ENCODE measurements at regions not wholly inside any gene's neighbourhood (a gene's known extent, or its start where the extent isn't known, plus 50 kb on each side); places are given as distances from the start of the nearest gene placed in this dataset.
"Not testable (repeated sequence)": the region's sequence is repeated elsewhere in the genome, so short reads cannot be mapped to it uniquely, and the experiment has no call there.

- no peak for DNase-seq
Observed at GRCh38 chr10:62666275-62666674, 138.2 kb upstream of the ADO start.

DNA sequence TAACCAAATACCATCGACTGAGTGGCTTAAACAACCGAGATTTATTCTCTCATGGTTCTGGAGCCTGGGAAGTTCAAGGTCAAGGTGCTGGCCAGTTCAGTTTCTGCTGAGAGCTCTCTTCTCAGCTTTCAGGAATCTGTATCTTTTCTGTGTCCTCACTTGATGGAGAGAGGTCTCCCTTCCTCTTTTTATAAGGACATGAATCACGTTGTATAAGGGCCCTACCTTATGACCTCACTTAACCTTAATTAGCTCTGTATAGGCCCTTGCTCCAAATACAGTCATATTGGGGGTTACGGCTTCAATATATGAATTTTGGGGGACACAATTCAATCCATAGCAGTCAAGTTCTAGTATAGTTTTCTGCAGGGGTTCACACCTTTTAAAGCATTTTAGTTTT is 135.2 kb upstream of the ADO start:
- DNase-seq: no peak

DNA sequence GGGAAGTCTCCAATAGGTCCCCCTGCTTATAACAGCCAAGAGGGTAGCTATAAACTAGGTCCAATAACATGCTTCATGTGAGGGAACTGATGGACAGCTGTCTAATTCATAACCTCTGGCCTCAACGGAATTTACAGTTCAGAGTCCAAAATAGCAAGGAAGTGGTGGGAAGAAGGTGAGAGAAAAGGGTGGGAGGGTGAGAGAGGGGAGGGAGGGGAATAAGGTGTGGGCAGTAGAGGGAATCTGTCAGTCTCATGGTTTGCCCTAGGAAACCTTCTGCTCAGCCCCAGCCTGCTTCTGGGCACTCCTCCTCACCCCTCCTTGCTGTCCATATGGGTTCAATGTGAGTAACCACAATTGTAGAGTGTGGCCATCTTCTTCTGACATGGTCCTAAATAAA is 133.4 kb upstream of the ADO start:
- no peak for DNase-seq

DNA sequence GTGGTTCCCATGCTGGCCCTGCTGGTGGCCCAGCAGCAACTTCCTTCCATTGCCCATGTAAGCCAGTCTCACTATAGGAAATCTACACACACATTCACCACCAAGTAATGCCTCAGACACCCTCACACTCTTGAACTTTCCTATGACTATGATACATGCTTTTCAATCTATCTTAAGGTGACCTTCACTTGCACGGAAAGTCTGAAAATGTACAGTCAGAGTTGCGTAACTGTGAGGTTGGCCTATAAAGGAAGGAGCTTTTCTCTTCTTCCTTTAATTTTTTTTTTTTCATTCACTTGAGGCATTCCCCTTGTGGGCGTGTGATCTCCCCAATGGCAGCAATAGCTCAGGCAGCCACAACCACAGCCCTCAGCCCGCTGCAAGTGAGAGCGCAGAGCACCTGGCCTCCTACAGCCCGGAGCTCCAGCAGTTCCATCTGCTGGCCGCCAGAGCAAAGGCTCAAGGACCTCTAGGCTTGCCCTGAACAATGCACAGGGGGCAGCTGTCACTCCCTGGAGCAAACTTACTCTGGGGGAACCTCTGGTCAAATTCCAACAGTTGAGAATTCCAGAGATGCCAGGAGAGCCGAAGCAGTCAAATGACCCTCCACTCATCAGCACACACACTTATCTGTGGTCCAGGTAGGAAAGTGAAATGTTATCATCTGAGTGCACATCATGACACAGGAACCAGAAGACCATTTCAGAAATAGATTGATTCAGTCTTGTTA is 123.1 kb upstream of the ADO start:
- DNase-seq: peak; percentile 85

DNA sequence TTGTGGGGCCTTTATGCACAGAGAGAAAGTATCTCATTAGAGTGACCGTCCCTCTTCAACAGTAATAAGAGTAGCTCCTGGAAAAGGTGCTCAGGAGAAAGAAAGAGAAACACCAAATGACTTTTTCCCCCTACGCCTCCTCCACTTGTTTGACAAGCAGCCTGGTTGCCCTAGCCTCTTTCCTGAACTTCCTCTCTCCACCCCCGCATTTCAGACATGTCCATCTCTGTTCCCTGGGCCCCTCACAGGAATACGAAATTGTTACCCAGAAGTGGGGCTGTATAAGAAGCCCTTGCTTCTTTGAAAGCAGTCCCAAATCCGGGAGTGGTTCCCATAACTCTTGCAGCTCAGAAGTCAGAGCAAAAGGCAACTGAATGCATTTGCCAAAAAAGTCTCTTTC is 119.6 kb upstream of the ADO start:
- no peak for DNase-seq

- DNase-seq: no peak
Observed at GRCh38 chr10:62687230-62687748, 117.2 kb upstream of the ADO start.

DNA sequence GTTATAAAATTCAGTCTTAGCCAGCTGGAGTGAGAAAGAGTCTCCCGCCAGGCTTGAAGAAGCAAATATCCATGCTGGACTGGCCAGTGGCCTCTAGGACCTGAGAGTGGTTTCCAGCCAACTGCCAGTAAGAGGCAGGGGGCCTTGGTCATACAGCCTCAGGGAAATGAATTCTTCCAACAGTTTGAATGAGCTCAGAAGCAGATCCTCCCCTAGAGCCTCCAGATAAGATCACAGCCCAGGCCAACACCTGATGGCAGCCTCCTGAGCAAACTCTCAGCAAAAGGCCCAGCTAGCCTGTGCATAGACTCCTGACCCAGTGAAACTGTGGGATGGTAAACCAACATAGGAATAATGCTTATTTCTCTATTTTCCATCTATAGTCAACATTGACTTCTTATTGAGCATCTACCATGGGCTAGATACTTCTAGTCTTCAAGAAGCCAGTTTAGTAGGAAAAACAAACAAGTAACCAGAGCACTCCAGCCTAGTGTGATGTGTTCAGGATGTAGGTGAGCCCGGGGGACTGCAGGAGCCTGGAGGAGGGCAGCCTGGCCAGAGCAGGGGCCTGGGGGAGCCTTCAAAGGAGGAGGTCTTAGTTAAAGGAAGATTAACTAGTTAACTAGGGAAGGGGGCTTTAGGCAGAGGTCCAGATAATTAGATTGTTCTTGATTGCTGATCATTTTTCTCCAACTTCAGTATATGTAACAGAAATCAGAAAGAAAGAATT is 115.4 kb upstream of the ADO start:
- DNase-seq: no peak

- no peak for DNase-seq
Observed at GRCh38 chr10:62689712-62690111, 114.8 kb upstream of the ADO start.

DNA sequence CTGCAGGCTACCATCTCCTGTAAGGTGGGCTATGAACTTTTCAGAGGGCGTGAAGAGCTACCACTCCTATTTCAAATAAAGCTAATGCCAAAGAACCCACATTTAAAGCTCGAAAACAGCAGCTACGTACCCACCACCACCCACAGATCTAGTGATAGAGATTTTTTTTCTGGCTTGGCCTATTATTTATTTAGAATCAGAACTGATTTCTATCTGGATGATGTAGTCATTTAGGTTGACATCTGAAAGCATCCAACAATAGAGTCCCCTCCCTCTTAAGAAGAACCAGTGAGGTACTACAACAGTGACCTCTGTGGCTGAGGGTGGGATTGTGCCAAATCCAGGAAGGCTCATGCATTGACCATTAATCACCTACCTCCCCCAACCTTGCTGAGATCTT is 113.8 kb upstream of the ADO start:
- no peak for DNase-seq

DNA sequence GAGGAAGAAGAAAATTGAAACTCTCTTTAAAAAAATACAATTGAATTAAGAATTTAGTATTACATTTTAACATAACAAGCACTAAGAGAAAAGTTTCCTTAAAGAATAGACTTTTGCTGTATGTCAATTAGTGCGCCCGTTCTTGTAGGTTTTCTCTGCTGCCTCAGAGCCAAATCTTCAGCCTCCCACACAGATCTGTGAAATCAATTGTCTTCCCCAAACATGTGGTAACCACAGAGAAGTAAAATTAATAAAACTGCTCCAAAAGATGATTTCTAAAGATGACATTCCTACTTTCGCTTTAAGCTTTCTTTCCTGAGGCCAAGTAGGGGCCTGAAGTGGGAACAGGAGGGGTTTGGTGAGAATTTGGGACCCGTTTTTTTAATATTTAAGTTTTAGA is 113.2 kb upstream of the ADO start:
- no peak for DNase-seq

DNA sequence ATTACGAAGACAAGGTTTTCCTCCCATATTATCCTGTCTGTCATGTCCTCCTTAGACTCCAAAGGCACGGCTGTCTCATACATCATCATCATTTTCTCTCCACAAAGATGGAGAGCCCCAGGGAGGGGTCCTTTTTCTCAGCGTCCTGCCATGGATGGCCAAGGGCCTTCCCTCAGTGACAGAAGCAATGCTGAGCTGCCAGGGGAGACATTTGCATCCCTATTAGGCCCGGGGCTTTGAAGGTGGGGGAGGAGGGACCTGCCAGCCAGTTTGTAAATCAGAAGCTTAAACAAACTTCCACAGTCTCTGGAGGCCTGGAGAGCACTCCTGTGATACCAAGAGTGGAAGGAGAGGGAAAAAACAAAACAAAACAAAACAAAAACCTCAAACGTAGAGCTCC is 112.4 kb upstream of the ADO start:
- no peak for DNase-seq

- no peak for DNase-seq
Observed at GRCh38 chr10:62693306-62693705, 111.2 kb upstream of the ADO start.

- DNase-seq: no peak
Observed at GRCh38 chr10:62694537-62695126, 109.9 kb upstream of the ADO start.

- no peak for DNase-seq
Observed at GRCh38 chr10:62696798-62697197, 107.7 kb upstream of the ADO start.

GRCh38 chr10:62699148-62699547 is 105.4 kb upstream of the ADO start:
- no peak for DNase-seq

DNA sequence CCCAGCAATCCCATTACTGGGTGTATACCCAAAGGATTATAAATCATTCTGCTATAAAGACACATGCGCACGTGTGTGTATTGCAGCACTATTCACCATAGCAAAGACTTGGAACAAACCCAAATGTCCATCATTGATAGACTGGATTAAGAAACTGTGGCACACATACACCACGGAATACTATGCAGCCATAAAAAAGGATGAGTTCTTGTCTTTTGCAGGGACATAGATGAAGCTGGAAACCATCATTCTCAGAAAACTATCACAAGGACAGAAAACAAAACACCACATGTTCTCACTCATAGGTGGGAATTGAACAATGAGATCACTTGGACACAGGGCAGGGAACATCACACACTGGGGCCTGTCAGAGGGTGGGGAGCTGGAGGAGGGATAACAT is 100.4 kb upstream of the ADO start:
- not testable (repeated sequence) for DNase-seq

- no peak for DNase-seq
Observed at GRCh38 chr10:62705789-62706188, 98.7 kb upstream of the ADO start.

- DNase-seq: no peak
Observed at GRCh38 chr10:62707810-62708209, 96.7 kb upstream of the ADO start.

- DNase-seq: no peak
Observed at GRCh38 chr10:62708569-62708968, 96.0 kb upstream of the ADO start.

GRCh38 chr10:62709200-62709599 is 95.3 kb upstream of the ADO start:
- no peak for DNase-seq

DNA sequence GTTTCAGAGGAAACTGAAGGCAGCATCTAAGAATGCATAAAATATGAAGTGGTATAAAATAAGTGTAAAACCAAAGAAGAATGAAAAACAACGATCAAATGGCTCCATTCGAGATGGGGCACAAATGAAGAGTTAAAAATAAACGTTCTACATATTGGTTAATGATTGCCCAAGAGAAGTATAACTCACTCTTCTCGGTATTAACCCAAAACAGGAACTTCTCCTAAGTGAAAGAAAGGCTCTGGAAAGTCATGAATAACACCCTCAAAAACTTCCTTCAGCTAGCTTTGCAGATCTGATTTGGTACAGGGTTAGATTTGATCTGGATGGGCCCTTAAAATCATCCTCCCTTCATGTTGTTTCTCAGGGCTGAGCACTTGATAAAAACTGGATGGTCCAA is 94.3 kb upstream of the ADO start:
- DNase-seq: no peak

- no peak for DNase-seq
Observed at GRCh38 chr10:62715383-62715782, 89.1 kb upstream of the ADO start.

DNA sequence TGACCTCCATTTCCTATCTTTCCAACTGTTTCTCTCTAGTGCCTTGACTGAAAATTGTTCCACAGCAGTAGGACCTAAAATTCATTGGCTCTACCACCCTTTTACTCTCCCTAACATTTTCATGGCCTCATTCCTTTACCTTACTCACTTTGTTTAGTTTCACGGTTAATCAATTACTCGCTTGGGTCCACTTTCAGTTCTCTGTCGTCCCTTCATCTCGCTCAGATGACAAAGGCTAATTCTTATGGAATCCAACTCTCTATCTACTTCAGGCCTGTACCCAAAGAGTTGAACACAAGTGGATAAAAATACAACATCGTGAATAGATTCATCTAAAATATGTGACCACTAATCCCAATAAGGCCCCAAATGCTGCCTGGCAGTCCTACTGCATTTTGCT is 85.9 kb upstream of the ADO start:
- DNase-seq: no peak

GRCh38 chr10:62719061-62719460 is 85.5 kb upstream of the ADO start:
- no peak for DNase-seq

Measured in activated CD8-positive, alpha-beta memory T cell treated with anti-CD3 and anti-CD28 coated beads, Interleukin-2, amount 50 U/mL, for 48 hours (primary cell).